Lung microvascular endothelial cell (primary cell): ENCODE measurements at regions not wholly inside any gene's neighbourhood (a gene's known extent, or its start where the extent isn't known, plus 50 kb on each side); places are given as distances from the start of the nearest gene placed in this dataset.
A peak's percentile ranks its signal among the peaks of the same experiment; 100 is the strongest.

ENCODE experiments used
- DNase-seq, 2 donors: peaks; one replicate each; pipeline versions ENCODE4 v3.0.0 to v3.0.0-alpha.2; 2010; ENCODE audit warnings: low read depth in 2 of 2

- no peak for DNase-seq
Measured at GRCh38 chr2:196482119-196483065, 157.1 kb upstream of the CCDC150 start.

DNA sequence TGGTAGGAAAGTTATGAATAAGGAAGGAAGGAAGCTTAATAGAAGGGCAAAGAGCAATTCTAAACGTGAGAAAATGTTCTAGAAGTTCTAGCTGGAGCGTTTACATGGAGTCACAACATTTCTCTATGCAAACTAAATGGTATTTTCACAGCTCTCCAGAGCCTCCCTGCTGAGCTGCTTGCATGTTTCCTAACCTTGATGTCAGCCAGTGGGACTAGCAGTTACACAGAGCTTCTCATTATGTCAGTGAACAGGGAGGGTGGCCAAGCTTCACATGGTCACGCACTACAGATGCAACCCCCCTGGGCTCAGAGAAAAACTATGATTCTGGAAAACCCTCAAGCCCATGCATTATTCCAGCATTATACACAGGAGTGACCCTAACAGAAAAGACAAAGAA, 153.4 kb upstream of the CCDC150 start:
- peak in 1 of 2 donors; percentile 7 for DNase-seq

DNA sequence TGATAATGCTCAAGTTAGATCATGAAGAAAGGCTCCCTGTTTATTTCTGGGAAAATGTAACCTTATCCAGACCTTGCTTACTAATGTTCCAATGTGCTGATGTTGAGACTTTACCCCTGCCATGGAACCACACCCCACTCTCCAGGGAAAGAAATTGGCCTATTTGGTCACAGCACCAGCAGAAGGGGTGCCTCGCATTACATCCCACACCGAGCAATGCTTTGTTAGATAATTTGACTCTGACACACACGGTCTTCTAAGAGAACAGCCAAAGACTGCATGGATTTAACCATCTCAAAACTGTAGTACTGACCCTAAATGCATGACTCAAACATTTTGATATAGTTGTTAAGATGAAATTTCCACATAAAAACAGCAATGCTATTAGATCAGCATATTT, 152.1 kb upstream of the CCDC150 start:
- DNase-seq, result no peak

DNA sequence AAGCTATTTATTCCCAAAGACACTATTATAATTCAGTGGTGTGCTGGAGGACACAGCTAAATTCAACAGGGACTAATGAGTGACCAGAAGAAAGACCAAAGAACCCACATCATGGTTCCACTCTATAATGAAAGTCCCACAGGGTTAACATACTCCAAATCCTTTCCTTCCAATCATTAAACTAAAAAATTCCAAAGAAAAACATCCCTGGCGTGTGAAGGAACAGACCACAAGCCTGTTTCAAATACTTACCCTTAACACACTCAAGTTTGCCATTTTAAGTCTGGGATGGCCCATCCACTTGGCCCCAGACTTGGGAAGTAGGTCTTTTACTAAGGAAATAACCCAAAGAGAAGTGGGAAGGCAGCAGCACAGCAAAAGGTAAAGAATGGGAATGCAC, 150.1 kb upstream of the CCDC150 start:
- DNase-seq, result no peak

GRCh38 chr2:196492946-196493345, 146.6 kb upstream of the CCDC150 start:
- no peak for DNase-seq

DNA sequence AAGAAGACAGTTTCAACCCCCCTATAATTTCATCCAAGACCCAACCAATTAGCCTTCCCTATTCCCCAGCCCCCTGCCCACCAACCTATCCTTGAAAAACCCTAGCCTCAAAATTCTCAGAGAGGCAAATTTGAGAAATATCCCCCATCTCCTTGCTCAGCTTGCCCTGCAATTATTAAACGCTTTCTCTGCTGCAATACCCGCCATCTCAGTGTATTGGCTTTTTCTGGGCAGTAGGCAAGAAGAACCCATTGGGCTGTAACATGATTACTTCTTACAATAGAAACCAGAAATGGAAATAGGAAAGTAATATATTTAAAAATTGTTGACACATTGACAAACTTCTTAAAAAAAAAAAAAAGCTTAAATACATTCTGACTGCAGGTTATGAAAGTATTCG, 140.6 kb upstream of the CCDC150 start:
- DNase-seq, result no peak

DNA sequence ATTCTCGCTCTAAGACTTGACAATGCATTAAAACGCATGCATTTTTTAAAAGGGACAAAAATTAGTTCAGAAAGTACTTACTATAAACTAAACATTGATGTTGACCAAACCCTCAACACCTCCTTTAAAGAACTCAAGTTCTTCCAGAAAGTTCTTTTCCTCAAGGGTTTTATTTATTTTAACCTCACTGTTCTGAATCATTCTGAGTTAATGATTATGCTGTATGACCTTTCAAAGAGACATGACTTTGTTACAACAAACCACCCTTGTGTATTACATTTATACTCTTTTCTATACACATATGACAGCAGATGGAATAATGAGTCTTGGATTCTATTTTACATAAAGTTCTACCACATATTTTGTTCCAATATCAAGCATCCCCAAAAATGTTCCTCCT, 139.8 kb upstream of the CCDC150 start:
- DNase-seq, result no peak

GRCh38 chr2:196500686-196501431, 138.7 kb upstream of the CCDC150 start:
- no peak for DNase-seq

DNA sequence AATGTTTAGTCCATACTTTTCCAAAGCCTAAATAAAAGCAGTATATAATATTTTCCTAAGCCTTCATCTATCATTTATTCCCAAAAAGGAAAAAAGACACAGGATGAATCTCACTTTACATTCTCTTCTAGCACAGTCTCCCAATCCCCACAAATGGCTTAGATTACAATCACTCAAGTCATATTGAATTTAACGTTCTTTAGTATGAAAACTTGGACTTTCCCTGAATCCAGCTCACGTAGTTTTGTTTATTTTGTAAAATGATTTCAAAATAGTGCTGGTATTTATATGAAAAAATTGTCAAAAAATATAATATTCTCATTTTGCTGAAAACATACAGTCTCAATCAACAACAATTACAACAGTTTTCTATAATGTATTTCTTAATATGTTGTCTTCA, 137.7 kb upstream of the CCDC150 start:
- DNase-seq, result no peak

GRCh38 chr2:196502386-196502785, 137.1 kb upstream of the CCDC150 start:
- peak in 1 of 2 donors; percentile 17 for DNase-seq

DNA sequence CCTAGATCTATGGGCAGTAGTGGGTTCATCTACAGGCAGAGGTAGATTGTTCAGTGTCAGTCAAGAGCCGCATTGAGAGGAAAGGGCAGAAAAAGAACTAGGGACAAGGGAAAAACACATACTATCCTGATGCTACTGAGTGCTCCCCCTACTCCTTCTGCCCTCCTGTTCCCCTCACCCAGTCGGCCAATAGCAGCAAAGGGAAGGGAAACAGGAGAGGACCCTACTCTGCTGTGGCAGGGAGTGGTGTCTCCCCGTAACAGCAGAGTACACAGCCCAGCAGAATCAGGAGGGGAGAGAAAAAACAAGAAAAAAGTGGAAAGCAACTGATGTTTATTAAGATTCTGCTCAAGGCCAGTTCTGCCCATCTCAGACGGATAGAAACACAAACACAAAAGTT, 136.1 kb upstream of the CCDC150 start:
- no peak for DNase-seq

GRCh38 chr2:196504788-196505187, 134.7 kb upstream of the CCDC150 start:
- DNase-seq, result no peak

DNA sequence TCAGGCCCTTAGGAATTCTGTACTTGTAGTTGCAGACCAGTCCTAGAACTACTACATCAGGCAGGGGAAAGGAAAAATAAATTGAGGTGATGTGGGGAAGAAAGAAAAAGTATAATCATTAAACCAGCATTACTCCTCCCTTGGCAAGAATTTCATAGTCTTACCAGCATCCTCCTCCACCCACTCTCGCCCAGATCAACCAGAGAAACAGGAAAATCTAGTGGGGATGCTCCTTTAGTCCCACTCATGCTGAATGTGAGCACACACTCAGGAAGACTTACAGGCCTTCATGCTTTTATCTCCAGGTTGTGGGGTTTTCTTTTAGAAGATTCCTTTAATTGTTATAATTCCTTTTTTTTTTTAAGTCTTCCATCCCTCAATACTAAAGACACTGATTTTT, 129.3 kb upstream of the CCDC150 start:
- DNase-seq, result no peak

- peak in 1 of 2 donors; percentile 5 for DNase-seq
Measured at GRCh38 chr2:196511258-196512168, 128.0 kb upstream of the CCDC150 start.

- no peak for DNase-seq
Measured at GRCh38 chr2:196513796-196514526, 125.6 kb upstream of the CCDC150 start.

GRCh38 chr2:196514641-196515040, 124.9 kb upstream of the CCDC150 start:
- no peak for DNase-seq

DNA sequence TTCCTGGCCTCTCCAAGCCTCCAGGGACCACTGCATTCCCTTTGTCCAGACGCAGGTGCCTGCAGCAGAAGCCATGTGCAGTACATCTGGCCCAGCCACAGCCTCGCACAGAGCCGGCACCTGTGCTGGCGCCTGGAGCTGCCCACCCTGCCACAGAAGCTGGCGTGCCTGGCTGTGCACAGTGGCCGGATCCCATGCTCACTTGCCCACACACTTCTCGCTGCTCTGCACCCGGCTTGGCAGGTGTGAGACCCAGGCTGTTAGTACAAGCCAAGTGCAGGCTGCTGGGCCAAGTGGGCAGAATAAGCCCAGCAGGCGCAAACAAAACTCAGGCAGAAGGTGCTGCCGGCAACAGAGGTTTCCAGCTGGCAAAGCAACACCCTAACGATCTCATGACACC, 124.5 kb upstream of the CCDC150 start:
- no peak for DNase-seq

- no peak for DNase-seq
Measured at GRCh38 chr2:196515608-196516007, 123.9 kb upstream of the CCDC150 start.

GRCh38 chr2:196516564-196516963, 123.0 kb upstream of the CCDC150 start:
- DNase-seq, result no peak

DNA sequence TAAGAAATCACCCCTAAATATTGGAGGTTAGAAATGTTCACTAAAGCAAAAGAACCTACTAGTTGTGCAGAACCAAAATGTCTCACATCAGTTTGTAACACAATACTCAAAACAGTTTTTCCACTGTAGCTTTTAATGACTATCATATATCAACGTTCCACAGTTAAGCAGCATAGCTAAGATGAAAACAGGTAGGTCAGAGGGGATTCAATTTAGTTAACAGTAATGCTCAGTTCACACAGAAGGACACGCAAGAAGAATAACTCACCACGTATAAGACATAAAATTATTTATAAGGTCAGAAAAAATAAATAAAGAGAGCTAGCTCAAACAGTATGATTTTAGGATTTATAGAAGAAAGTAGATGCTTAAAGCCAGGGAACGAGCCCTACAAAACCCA, 118.9 kb upstream of the CCDC150 start:
- DNase-seq, result no peak
